ENCODE measurements at regions not wholly inside any gene's neighbourhood (a gene's known extent, or its start where the extent isn't known, plus 50 kb on each side); places are given as distances from the start of the nearest gene placed in this dataset.

DNA sequence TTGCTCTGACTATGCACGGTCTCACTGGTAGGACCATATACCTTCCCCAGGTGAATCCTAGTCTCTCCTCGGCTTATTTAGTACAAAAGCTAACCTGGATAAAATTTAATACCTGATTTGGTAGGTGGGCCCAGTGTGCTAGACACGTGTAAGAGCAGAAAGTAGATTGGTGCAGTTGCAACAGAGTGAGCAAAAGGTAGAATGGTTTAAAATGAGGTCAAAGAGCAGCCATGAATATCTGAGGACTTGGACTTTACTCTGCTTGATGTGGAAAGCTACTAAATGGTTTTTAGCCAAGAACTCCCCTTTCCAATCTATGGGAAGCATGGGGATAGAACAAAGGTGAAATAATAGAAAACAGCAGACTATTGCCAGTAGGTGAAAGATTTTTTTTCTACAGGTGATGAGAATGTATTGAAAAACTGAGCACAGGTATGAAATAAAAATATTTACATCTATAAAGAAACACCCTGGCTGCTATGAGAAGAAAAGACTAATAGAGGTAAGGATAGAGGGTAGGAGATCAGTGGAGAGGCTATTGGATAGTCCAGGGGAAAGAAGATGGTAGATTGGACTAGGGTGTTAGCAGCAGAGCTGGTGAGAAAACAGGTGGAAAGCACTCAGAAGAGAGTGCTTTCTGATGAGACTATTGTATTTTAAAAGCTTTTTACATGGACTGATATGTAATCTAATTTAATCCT, 61.3 kb upstream of the BCL9 start:
- Histone ChIP-seq H3K36me3 (replicated peaks in 1 of 2; ENCODE audit: control insufficient read depth in 1 of 2, insufficient read depth in 2 of 2, low read length in 1 of 2) (no peaks in the 10 kb centered on the region), H3K9me3 (no peaks in the 10 kb centered on the region), H3F3A (replicated peaks; ENCODE audit: insufficient read depth) (no peaks in the 10 kb centered on the region), H3K9me2 (no peaks in the 10 kb centered on the region), H3K9ac (no peak overlapping the region), H3K27ac (ENCODE audit: low read depth in 2 of 2, low read length in 1 of 2) (no peak overlapping the region), H4K20me1 (ENCODE audit: insufficient read depth) (no peaks in the 10 kb centered on the region), H3K27me3 (ENCODE audit: insufficient read depth) (no peaks in the 10 kb centered on the region), H3K79me2 (ENCODE audit: insufficient read depth) (no peaks in the 10 kb centered on the region), H3K4me1 (ENCODE audit: control insufficient read depth in 1 of 2, insufficient read depth in 2 of 2, low read depth in 1 of 2, low read length in 1 of 2) (no peaks in the 10 kb centered on the region), H2AFZ (ENCODE audit: low read depth) (no peak overlapping the region), H3K4me3 (ENCODE audit: low read depth in 2 of 2, low read length in 1 of 2) (no peak overlapping the region), H3K4me2 (no peak overlapping the region)
- ChIA-PET POLR2A (no interaction called here), CTCF (interaction anchor here (1.2 kb wide), 1 partner anchor 31 kb away, joined by 3 read pairs; no protein-coding TSS in a partner anchor)
- DNase-seq = no peak
- 2% methylated on average over 3 of the region's 3 CpGs for WGBS (ENCODE audit: low lambda C conversion rate)
- no peak for TF ChIP-seq ELF1 (IDR thresholded peaks at IDR 0.05)
- TF ChIP-seq NFIC (IDR thresholded peaks at IDR 0.05; ENCODE audit: borderline replicate concordance) = no peak
- no peak for TF ChIP-seq GABPA (IDR thresholded peaks at IDR 0.05; ENCODE audit: low read depth)
- no peak for TF ChIP-seq SMC3 (IDR thresholded peaks at IDR 0.05; ENCODE audit: low read depth, low read length)
- TF ChIP-seq, protein P1, sequence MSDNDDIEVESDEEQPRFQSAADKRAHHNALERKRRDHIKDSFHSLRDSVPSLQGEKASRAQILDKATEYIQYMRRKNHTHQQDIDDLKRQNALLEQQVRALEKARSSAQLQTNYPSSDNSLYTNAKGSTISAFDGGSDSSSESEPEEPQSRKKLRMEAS (IDR thresholded peaks at IDR 0.05; ENCODE audit: low read depth) = no peak
- TF ChIP-seq, protein P2, sequence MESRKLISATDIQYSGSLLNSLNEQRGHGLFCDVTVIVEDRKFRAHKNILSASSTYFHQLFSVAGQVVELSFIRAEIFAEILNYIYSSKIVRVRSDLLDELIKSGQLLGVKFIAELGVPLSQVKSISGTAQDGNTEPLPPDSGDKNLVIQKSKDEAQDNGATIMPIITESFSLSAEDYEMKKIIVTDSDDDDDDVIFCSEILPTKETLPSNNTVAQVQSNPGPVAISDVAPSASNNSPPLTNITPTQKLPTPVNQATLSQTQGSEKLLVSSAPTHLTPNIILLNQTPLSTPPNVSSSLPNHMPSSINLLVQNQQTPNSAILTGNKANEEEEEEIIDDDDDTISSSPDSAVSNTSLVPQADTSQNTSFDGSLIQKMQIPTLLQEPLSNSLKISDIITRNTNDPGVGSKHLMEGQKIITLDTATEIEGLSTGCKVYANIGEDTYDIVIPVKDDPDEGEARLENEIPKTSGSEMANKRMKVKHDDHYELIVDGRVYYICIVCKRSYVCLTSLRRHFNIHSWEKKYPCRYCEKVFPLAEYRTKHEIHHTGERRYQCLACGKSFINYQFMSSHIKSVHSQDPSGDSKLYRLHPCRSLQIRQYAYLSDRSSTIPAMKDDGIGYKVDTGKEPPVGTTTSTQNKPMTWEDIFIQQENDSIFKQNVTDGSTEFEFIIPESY (IDR thresholded peaks at IDR 0.05; ENCODE audit: borderline replicate concordance, low read depth) = no peak
- TF ChIP-seq, protein P3, sequence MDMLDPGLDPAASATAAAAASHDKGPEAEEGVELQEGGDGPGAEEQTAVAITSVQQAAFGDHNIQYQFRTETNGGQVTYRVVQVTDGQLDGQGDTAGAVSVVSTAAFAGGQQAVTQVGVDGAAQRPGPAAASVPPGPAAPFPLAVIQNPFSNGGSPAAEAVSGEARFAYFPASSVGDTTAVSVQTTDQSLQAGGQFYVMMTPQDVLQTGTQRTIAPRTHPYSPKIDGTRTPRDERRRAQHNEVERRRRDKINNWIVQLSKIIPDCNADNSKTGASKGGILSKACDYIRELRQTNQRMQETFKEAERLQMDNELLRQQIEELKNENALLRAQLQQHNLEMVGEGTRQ (IDR thresholded peaks at IDR 0.05; ENCODE audit: borderline replicate concordance, low read depth, low read length) = no peak
- TF ChIP-seq, protein P4, sequence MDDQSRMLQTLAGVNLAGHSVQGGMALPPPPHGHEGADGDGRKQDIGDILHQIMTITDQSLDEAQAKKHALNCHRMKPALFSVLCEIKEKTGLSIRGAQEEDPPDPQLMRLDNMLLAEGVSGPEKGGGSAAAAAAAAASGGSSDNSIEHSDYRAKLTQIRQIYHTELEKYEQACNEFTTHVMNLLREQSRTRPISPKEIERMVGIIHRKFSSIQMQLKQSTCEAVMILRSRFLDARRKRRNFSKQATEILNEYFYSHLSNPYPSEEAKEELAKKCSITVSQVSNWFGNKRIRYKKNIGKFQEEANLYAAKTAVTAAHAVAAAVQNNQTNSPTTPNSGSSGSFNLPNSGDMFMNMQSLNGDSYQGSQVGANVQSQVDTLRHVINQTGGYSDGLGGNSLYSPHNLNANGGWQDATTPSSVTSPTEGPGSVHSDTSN (IDR thresholded peaks at IDR 0.05) = no peak
- no peak for TF ChIP-seq FOSL2 (IDR thresholded peaks at IDR 0.05; ENCODE audit: borderline replicate concordance, low read depth)
- TF ChIP-seq, protein P5, sequence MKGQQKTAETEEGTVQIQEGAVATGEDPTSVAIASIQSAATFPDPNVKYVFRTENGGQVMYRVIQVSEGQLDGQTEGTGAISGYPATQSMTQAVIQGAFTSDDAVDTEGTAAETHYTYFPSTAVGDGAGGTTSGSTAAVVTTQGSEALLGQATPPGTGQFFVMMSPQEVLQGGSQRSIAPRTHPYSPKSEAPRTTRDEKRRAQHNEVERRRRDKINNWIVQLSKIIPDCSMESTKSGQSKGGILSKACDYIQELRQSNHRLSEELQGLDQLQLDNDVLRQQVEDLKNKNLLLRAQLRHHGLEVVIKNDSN (IDR thresholded peaks at IDR 0.05; ENCODE audit: borderline replicate concordance, low read depth) = no peak
- TF ChIP-seq YY1 (IDR thresholded peaks at IDR 0.05; ENCODE audit: low read depth) = no peak
- no peak for TF ChIP-seq MXI1 (IDR thresholded peaks at IDR 0.05; ENCODE audit: low read depth, low read length)
- no peak for TF ChIP-seq TCF12 (IDR thresholded peaks at IDR 0.05)
- TF ChIP-seq EP300 (IDR thresholded peaks at IDR 0.05; ENCODE audit: borderline replicate concordance in 1 of 2, low read depth in 1 of 2, low read length in 1 of 2) = no peak
- TF ChIP-seq, protein P6, sequence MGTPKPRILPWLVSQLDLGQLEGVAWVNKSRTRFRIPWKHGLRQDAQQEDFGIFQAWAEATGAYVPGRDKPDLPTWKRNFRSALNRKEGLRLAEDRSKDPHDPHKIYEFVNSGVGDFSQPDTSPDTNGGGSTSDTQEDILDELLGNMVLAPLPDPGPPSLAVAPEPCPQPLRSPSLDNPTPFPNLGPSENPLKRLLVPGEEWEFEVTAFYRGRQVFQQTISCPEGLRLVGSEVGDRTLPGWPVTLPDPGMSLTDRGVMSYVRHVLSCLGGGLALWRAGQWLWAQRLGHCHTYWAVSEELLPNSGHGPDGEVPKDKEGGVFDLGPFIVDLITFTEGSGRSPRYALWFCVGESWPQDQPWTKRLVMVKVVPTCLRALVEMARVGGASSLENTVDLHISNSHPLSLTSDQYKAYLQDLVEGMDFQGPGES (IDR thresholded peaks at IDR 0.05; ENCODE audit: low read depth, low read length) = no peak
- no peak for TF ChIP-seq FOXM1 (IDR thresholded peaks at IDR 0.05; ENCODE audit: low read depth)
- TF ChIP-seq, protein P7, sequence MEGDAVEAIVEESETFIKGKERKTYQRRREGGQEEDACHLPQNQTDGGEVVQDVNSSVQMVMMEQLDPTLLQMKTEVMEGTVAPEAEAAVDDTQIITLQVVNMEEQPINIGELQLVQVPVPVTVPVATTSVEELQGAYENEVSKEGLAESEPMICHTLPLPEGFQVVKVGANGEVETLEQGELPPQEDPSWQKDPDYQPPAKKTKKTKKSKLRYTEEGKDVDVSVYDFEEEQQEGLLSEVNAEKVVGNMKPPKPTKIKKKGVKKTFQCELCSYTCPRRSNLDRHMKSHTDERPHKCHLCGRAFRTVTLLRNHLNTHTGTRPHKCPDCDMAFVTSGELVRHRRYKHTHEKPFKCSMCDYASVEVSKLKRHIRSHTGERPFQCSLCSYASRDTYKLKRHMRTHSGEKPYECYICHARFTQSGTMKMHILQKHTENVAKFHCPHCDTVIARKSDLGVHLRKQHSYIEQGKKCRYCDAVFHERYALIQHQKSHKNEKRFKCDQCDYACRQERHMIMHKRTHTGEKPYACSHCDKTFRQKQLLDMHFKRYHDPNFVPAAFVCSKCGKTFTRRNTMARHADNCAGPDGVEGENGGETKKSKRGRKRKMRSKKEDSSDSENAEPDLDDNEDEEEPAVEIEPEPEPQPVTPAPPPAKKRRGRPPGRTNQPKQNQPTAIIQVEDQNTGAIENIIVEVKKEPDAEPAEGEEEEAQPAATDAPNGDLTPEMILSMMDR (IDR thresholded peaks at IDR 0.05) = no peak

Measured in SK-N-SH (cell line).